DND-41 (cell line): ENCODE measurements at regions not wholly inside any gene's neighbourhood (a gene's known extent, or its start where the extent isn't known, plus 50 kb on each side); places are given as distances from the start of the nearest gene placed in this dataset.
"Not testable (repeated sequence)": the region's sequence is repeated elsewhere in the genome, so short reads cannot be mapped to it uniquely, and the experiment has no call there.

ENCODE experiments used
- ATAC-seq: fragments of 200-7000 bp; cut with Tn5 transposase; 3 replicates; pipeline ENCODE4 v1.9.1; 2021; ENCODE audit warnings: low read depth; ENCODE audit not compliant: insufficient read depth
- DNase-seq: peaks from one replicate; pipeline ENCODE4 v3.0.0-alpha.2; 2020
- H2AFZ ChIP-seq: 2 replicates; pipeline ENCODE4 v1.6.0; 2012; ENCODE audit warnings: low read depth, low read length
- H3K27ac ChIP-seq: 2 replicates; pipeline ENCODE4 v1.5.1; 2012; ENCODE audit warnings: low read length, inconsistent platforms
- H3K27me3 ChIP-seq: fragments of 200-600 bp; sonication (generic); 2 replicates; pipeline ENCODE4 v1.6.0; 2012; ENCODE audit warnings: low read length, mild to moderate bottlenecking, inconsistent platforms; ENCODE audit not compliant: insufficient read depth, poor library complexity
- H3K36me3 ChIP-seq: 2 replicates; pipeline ENCODE4 v1.5.1; 2012; ENCODE audit warnings: low read length, inconsistent platforms; ENCODE audit not compliant: insufficient read depth
- H3K4me1 ChIP-seq: 2 replicates; pipeline ENCODE4 v1.5.1; 2012; ENCODE audit warnings: mild to moderate bottlenecking, low read length; ENCODE audit not compliant: insufficient read depth
- H3K4me2 ChIP-seq: 2 replicates; pipeline ENCODE4 v1.6.0; 2012; ENCODE audit warnings: mild to moderate bottlenecking, moderate library complexity, low read length, inconsistent platforms; ENCODE audit not compliant: insufficient read depth
- H3K4me3 ChIP-seq, 2 experiments: fragments of 200-600 bp in 1 of 2; shearing (Covaris generic) in 1 of 2; 2 replicates each; pipeline ENCODE4 v1.5.1; 2012 to 2016; ENCODE audit warnings: inconsistent platforms in 2 of 2, low read length in 2 of 2, mild to moderate bottlenecking in 2 of 2, low read depth in 1 of 2, moderate library complexity in 1 of 2
- H3K79me2 ChIP-seq: 2 replicates; pipeline ENCODE4 v1.6.0; 2012; ENCODE audit warnings: low read length, inconsistent platforms; ENCODE audit not compliant: insufficient read depth
- H3K9ac ChIP-seq: 2 replicates; pipeline ENCODE4 v1.6.0; 2012; ENCODE audit warnings: low read depth, mild to moderate bottlenecking, inconsistent platforms, low read length, moderate library complexity
- H3K9me3 ChIP-seq: 2 replicates; pipeline ENCODE4 v1.5.1; 2012; ENCODE audit warnings: low read length, moderate library complexity, mild to moderate bottlenecking, inconsistent platforms; ENCODE audit not compliant: insufficient read depth, severe bottlenecking
- H4K20me1 ChIP-seq: 2 replicates; pipeline ENCODE4 v1.6.0; 2012; ENCODE audit warnings: low read length; ENCODE audit not compliant: insufficient read depth
- EZH2 ChIP-seq: IDR thresholded peaks from 3 replicates; pipeline ENCODE4 v1.6.1; 2012; ENCODE audit warnings: borderline replicate concordance, low read depth, mild to moderate bottlenecking, moderate library complexity, low read length, inconsistent platforms; ENCODE audit not compliant: severe bottlenecking
- TF ChIP-seq, protein P1 (sequence below): IDR thresholded peaks from 2 replicates; pipeline ENCODE4 v1.5.1; 2012; ENCODE audit warnings: borderline replicate concordance, low read length, moderate library complexity, mild to moderate bottlenecking; ENCODE audit not compliant: poor library complexity, severe bottlenecking; ENCODE audit errors: extremely low read depth

DNA sequence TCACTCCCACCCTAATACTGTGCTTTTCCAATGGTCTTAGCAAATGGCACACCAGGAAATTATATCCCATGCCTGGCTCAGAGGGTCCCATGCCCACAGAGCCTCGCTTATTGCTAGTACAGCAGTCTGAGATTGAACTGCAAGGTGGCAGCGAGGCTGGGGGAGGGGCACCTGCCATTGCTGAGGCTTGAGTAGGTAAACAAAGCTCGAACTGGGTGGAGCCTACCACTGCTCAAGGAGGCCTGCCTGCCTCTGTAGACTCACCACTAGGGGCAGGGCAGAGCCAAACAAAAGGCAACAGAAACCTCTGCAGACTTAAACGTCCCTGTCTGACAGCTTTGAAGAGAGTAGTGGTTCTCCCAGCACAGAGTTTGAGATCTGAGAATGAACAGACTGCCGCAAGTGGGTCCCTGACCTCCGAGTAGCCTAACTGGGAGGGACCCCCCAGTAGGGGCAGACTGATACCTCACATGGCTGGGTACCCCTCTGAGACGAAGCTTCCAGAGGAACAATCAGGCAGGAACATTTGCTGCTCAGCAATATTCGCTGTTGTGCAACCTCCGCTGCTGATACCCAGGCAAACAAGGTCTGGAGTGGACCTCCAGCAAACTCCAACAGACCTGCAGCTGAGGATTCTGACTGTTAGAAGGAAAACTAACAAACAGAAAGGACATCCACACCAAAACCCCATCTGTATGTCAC lies 150.7 kb upstream of the FOXA2 start:
- not testable (repeated sequence) for H3K79me2 ChIP-seq, H3K4me2 ChIP-seq, H3K4me1 ChIP-seq, H4K20me1 ChIP-seq, H3K27ac ChIP-seq, H3K9me3 ChIP-seq, H3K4me3 ChIP-seq, H3K36me3 ChIP-seq, H3K27me3 ChIP-seq, H3K9ac ChIP-seq, H2AFZ ChIP-seq
- peak; percentile 59 for DNase-seq
- TF ChIP-seq, protein P1, sequence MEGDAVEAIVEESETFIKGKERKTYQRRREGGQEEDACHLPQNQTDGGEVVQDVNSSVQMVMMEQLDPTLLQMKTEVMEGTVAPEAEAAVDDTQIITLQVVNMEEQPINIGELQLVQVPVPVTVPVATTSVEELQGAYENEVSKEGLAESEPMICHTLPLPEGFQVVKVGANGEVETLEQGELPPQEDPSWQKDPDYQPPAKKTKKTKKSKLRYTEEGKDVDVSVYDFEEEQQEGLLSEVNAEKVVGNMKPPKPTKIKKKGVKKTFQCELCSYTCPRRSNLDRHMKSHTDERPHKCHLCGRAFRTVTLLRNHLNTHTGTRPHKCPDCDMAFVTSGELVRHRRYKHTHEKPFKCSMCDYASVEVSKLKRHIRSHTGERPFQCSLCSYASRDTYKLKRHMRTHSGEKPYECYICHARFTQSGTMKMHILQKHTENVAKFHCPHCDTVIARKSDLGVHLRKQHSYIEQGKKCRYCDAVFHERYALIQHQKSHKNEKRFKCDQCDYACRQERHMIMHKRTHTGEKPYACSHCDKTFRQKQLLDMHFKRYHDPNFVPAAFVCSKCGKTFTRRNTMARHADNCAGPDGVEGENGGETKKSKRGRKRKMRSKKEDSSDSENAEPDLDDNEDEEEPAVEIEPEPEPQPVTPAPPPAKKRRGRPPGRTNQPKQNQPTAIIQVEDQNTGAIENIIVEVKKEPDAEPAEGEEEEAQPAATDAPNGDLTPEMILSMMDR: peak; percentile 56
- ATAC-seq: 0 out of 3 replicates have a peak, but pooled peaks have one; percentile 48

DNA sequence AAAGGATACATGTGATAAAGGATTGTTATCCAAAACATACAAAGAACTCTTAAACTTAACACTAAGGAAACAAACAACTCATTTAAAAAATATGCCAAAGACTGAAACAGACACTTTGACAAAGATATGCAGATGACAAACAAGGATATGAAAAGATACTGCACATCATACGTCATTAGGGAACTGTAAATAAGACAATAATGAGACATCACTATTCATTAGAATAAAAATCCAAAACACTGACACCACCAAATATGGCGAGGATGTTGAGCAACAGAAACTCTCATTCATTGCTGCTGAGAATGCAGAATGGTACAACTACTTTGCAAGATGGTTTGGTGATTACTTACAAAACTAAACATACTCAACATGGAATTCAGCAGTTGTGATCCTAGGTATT lies 156.5 kb upstream of the FOXA2 start:
- Histone ChIP-seq H3K79me2 (no peaks in the 10 kb centered on the region), H3K4me1 (no peaks in the 10 kb centered on the region), H3K9ac (no peak overlapping the region), H2AFZ (no peak overlapping the region), H3K27ac (no peak overlapping the region), H3K36me3 (no peaks in the 10 kb centered on the region), H3K27me3 (no peaks in the 10 kb centered on the region), H3K4me3 (no peak overlapping the region), H4K20me1 (no peaks in the 10 kb centered on the region), H3K4me2 (no peak overlapping the region), H3K9me3 (no peaks in the 10 kb centered on the region)
- DNase-seq: no peak
- ATAC-seq: no peak
- TF ChIP-seq EZH2: no peak
- TF ChIP-seq, protein P1: no peak

DNA sequence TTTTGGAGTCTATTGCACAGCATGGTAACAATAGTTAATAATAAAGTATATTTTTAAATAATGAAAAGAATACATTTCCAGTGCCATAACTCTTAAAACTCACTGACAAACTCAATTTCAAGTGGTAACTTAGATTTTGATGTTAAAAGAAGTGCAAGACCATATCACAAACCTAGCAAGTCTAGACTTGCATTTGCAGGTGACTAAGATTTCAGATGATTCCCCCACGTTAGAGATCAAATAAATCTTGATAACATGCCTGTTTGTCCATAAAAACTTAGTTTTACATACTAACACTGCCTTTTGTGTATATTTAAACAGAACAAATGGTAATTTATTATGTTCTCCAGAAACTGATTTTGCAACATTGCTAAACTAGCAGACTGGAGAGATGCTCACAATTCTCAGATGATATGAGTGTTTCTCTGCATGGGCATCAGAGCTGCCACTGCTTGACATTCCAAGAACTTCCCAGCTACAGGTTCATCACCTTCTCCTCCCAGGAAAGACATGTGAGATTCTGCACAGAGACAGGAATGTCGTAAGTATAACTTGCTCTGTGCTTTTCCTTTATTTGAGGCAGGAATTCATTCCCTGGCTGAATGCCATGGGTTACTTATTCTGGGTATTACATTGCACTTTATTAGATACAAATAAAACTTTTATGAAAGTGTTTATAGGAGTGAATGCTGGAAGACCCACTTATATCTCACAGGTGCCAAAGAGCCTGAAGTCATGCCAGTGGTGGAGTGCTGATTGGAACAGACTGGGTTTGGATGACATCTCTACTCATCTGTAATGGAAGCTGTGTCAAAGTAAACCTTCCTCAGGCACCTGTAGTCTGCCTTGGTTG lies 160.2 kb upstream of the FOXA2 start:
- Histone ChIP-seq H3K9ac (no peak overlapping the region), H3K79me2 (no peaks in the 10 kb centered on the region), H3K4me1 (no peaks in the 10 kb centered on the region), H3K4me2 (no peak overlapping the region), H2AFZ (no peak overlapping the region), H3K9me3 (peaks cover 6% of the 10 kb centered on the region), H3K27me3 (no peaks in the 10 kb centered on the region), H4K20me1 (no peaks in the 10 kb centered on the region), H3K27ac (no peak overlapping the region), H3K36me3 (no peaks in the 10 kb centered on the region), H3K4me3 (no peak overlapping the region)
- TF ChIP-seq EZH2: no peak
- TF ChIP-seq, protein P1: no peak
- ATAC-seq: no peak
- DNase-seq: no peak
